GM12878 (cell line): ENCODE measurements at regions not wholly inside any gene's neighbourhood (a gene's known extent, or its start where the extent isn't known, plus 50 kb on each side); places are given as distances from the start of the nearest gene placed in this dataset.

Source experiments
- CREB1 ChIP-seq: IDR thresholded peaks from 2 replicates; pipeline ENCODE4 v1.6.1; 2012; ENCODE audit warnings: low read depth, mild to moderate bottlenecking, inconsistent platforms
- POLR2AphosphoS2 ChIP-seq: IDR thresholded peaks from 2 replicates; pipeline ENCODE4 v1.6.1; 2011; ENCODE audit warnings: low read depth, mild to moderate bottlenecking, low read length, improper control_type of control experiment, moderate library complexity
- RELA ChIP-seq: fragments of 450-650 bp; IDR thresholded peaks from 2 replicates; pipeline ENCODE4 v1.8.0; 2014; ENCODE audit warnings: borderline replicate concordance; ENCODE audit not compliant: partially characterized antibody
- TAF1 ChIP-seq: IDR thresholded peaks from 2 replicates; pipeline ENCODE4 v1.6.1; 2011; ENCODE audit warnings: mild to moderate bottlenecking, low read depth, low read length, borderline replicate concordance
- YBX1 ChIP-seq: fragments of 450-650 bp; IDR thresholded peaks from 2 replicates; pipeline ENCODE4 v1.6.1; 2016; ENCODE audit warnings: antibody characterized with exemption

GRCh38 chr10:118853916-118854315 lies 99.1 kb upstream of the CACUL1 start:
- TF ChIP-seq TAF1 (no peak), YBX1 (no peak), RELA (no peak), CREB1 (no peak), POLR2AphosphoS2 (no peak)
